ENCODE measurements at regions not wholly inside any gene's neighbourhood (a gene's known extent, or its start where the extent isn't known, plus 50 kb on each side); places are given as distances from the start of the nearest gene placed in this dataset.
A peak's percentile ranks its signal among the peaks of the same experiment; 100 is the strongest.

GRCh38 chr7:25482631-25483030 lies 254.3 kb upstream of the NPVF start:
- H3K27ac Mint-ChIP-seq: no peak overlapping the region
- no peaks in the 10 kb centered on the region for H3K36me3 Mint-ChIP-seq (ENCODE audit: low read depth)
- H3K9me3 Mint-ChIP-seq: no peaks in the 10 kb centered on the region
- H3K27me3 Mint-ChIP-seq (ENCODE audit: low read depth): no peaks in the 10 kb centered on the region
- CTCF ChIA-PET: interaction anchor here (0.6 kb wide), 1 partner anchor 399 kb away, joined by 3 read pairs; no protein-coding TSS in a partner anchor
- DNase-seq: no peak
- no peak overlapping the region for H3K4me3 Mint-ChIP-seq
- no peaks in the 10 kb centered on the region for H3K4me1 Mint-ChIP-seq (ENCODE audit: low read depth)
- intact Hi-C loops (cut with micrococcal nuclease): no loop called here

DNA sequence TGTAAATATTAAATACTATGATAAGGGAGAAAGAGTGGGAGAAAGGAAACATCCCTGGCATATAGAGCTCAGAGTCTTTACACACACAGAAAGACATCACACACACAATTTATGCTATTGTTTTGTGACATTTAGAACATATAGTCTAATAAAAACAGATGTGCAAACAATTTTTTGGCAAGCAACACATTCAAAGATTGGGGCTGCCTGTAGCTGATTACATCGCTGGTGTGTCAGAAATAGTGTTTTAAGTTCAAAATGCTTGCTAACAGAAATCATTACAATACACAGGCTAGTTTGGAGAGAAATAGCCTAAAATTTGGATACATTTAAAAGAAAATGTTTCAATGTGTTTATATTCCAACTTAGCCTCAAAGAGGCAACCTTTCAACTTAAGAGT lies 256.7 kb upstream of the NPVF start:
- Mint-ChIP-seq H3K27me3 (ENCODE audit: low read depth) (no peaks in the 10 kb centered on the region), H3K36me3 (ENCODE audit: low read depth) (no peaks in the 10 kb centered on the region), H3K4me3 (no peak overlapping the region), H3K9me3 (no peaks in the 10 kb centered on the region), H3K27ac (no peak overlapping the region), H3K4me1 (ENCODE audit: low read depth) (no peaks in the 10 kb centered on the region)
- intact Hi-C loops (cut with micrococcal nuclease): no loop called here
- CTCF ChIA-PET: interaction anchor here (1.6 kb wide), 1 partner anchor 11 kb away, joined by 5 read pairs; no protein-coding TSS in a partner anchor
- no peak for DNase-seq

- Mint-ChIP-seq H3K9me3 (no peaks in the 10 kb centered on the region), H3K27me3 (ENCODE audit: low read depth) (no peaks in the 10 kb centered on the region), H3K4me1 (ENCODE audit: low read depth) (no peaks in the 10 kb centered on the region), H3K4me3 (no peak overlapping the region), H3K36me3 (ENCODE audit: low read depth) (no peaks in the 10 kb centered on the region), H3K27ac (no peak overlapping the region)
- no peak for DNase-seq
- CTCF ChIA-PET: no interaction called here
- intact Hi-C loops (cut with micrococcal nuclease): no loop called here
These were observed 258.4 kb upstream of the NPVF start for GRCh38 chr7:25486656-25487055.

DNA sequence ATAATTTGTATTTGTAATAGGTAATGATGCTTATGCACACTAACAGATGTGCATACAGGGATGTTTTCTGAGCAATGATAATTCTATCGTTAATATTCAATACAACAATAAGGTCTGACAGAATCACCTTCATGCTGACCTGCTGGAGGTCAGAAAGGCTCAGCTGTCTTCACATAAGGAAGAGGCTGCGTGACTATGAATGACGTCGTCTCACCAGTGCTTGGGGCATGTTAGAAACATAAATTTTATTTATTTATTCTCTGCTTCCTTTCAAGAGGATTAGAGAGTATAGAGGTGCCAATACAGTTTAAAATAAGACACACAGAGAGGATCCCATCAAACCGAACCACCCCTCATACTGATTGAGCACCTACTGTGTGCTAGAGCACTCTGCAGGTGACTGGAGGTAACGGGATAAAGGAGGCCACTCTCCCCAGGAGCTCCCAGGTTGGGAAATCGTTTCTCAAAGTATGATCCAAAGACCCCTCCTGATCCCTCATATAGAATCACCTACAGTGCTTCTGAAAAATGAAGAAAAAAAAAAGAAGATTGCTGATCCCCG lies 265.6 kb upstream of the NPVF start:
- Mint-ChIP-seq H3K27me3 (ENCODE audit: low read depth) (no peaks in the 10 kb centered on the region), H3K4me1 (ENCODE audit: low read depth) (peaks cover 8% of the 10 kb centered on the region), H3K36me3 (ENCODE audit: low read depth) (no peaks in the 10 kb centered on the region), H3K27ac (no peak overlapping the region), H3K9me3 (no peaks in the 10 kb centered on the region), H3K4me3 (no peak overlapping the region)
- no peak for DNase-seq
- CTCF ChIA-PET: interaction anchor here (1.4 kb wide), 1 partner anchor 85 kb away, joined by 3 read pairs; no protein-coding TSS in a partner anchor
- intact Hi-C loops (cut with micrococcal nuclease): no loop called here

DNA sequence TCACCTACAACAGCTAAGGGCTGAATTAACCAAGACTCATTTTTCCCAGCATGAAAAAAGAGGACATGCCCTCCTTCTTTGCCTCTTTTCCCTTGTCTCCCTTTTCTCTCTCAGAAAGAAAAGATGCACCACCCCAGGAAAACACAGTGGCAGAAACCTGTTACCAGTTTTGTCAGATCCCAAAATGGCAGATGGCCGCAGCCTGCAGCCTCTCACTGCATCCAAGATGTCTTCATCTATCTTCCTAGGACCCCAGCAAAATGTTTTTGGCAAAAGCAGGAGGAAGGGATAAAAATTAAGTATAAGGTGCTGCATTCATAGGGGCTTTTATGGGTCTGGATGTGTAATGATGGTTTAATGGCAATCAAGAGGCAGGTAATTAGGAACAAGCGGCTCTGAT lies 266.6 kb upstream of the NPVF start:
- intact Hi-C loops (cut with micrococcal nuclease): loop anchor here (5.0 kb wide), 1 partner anchor 72 kb away; no protein-coding TSS in a partner anchor
- Mint-ChIP-seq H3K27ac (no peak overlapping the region), H3K9me3 (no peaks in the 10 kb centered on the region), H3K36me3 (ENCODE audit: low read depth) (no peaks in the 10 kb centered on the region), H3K4me1 (ENCODE audit: low read depth) (peaks cover 8% of the 10 kb centered on the region), H3K4me3 (no peak overlapping the region), H3K27me3 (ENCODE audit: low read depth) (no peaks in the 10 kb centered on the region)
- CTCF ChIA-PET: interaction anchor here (0.7 to 1.8 kb wide), 4 partner anchors 11 to 84 kb away, joined by 3 to 5 read pairs (median 4); no protein-coding TSS in a partner anchor
- no peak for DNase-seq

DNA sequence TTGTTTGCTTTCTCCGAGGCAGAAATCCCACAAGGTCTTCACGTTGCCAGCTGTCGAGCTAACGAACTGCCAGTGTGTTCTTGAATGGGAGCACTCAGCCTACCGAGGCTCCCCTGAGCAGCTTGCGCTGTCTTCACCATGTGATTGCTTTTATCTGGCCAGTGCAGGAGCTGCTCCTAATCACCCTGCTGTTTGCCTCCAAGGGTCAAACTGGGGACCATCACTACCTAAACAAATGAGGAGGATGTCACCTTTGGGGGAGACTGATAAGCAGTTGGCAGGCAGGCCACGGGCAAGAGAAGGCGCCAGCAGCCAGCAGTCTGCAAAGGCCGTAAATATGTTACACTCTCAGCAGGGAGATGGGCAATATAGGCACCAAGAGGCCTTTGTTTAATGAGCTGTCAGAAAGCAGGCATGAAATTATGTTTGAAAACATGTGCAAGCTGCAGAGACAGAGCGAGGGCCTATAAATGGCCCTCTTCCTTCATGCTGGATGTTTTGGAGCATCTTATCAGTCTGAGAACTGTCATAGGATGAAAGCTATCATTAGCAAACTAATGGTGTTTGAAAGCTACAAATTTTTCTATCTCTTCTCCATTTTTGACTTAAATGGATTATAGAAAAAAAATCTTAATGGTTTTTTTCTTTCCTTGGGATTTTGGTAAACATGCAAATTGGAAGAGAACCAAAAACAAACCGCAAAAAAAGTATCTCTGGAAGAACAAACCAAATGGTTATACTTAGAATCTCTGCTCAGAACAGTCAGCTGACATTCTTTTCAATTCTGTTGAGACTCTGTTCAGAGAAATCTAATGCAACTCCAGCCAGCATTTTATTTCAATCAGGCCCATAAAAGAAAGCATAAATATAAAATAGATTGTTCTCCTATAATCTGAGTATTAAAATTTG lies 267.3 kb upstream of the NPVF start:
- intact Hi-C loops (cut with micrococcal nuclease): loop anchor here (2.0 to 5.0 kb wide), 2 partner anchors 25 to 72 kb away; no protein-coding TSS in a partner anchor
- Mint-ChIP-seq H3K4me1 (ENCODE audit: low read depth) (peaks cover 8% of the 10 kb centered on the region), H3K4me3 (no peak overlapping the region), H3K27me3 (ENCODE audit: low read depth) (no peaks in the 10 kb centered on the region), H3K36me3 (ENCODE audit: low read depth) (no peaks in the 10 kb centered on the region), H3K27ac (no peak overlapping the region), H3K9me3 (no peaks in the 10 kb centered on the region)
- CTCF ChIA-PET: interaction anchor here (0.7 to 1.8 kb wide), 5 partner anchors 11 to 83 kb away, joined by 3 to 5 read pairs (median 3); no protein-coding TSS in a partner anchor
- no peak for DNase-seq

- Mint-ChIP-seq H3K4me3 (peak overlapping the region; percentile 60), H3K36me3 (ENCODE audit: low read depth) (no peaks in the 10 kb centered on the region), H3K27ac (peak overlapping the region; percentile 77), H3K27me3 (ENCODE audit: low read depth) (no peaks in the 10 kb centered on the region), H3K9me3 (no peaks in the 10 kb centered on the region), H3K4me1 (ENCODE audit: low read depth) (peaks cover 8% of the 10 kb centered on the region)
- intact Hi-C loops (cut with micrococcal nuclease): loop anchor here (2.0 to 5.0 kb wide), 2 partner anchors 24 to 71 kb away; no protein-coding TSS in a partner anchor
- CTCF ChIA-PET: interaction anchor here (0.7 to 1.8 kb wide), 2 partner anchors 12 to 294 kb away, joined by 3 to 5 read pairs; no protein-coding TSS in a partner anchor
- DNase-seq: peak; percentile 34
These were observed 268.4 kb upstream of the NPVF start for GRCh38 chr7:25496476-25497368.

DNA sequence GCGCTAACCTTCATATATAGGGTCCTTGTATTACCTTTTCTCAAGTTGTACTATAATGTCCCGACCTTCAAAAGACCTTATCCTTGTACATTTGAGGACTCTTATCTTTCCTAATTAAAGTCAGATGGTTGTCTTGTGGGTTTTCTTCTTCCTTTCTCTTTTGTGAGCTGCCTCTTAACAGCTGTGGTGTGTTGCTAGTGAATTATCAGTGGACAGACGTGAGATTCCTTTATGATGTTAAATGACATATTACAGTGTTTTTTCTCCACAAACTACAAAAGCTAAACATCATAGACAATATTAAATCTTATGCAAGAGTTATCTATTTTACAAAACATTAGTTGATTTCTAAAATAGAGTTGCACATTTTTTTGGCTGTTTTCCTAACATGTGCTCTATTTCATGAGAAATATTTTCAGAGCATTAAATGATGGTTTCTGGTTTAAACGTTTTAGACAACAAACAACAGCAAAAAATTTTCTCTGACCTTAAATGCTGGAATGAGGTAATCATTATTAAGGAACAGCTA lies 272.2 kb upstream of the NPVF start:
- H3K27me3 Mint-ChIP-seq (ENCODE audit: low read depth): no peaks in the 10 kb centered on the region
- H3K4me3 Mint-ChIP-seq: no peak overlapping the region
- H3K9me3 Mint-ChIP-seq: no peaks in the 10 kb centered on the region
- H3K36me3 Mint-ChIP-seq (ENCODE audit: low read depth): no peaks in the 10 kb centered on the region
- intact Hi-C loops (cut with micrococcal nuclease): no loop called here
- CTCF ChIA-PET: no interaction called here
- DNase-seq: no peak
- H3K27ac Mint-ChIP-seq: no peak overlapping the region
- peaks cover 8% of the 10 kb centered on the region for H3K4me1 Mint-ChIP-seq (ENCODE audit: low read depth)

GRCh38 chr7:25503306-25503705 lies 275.0 kb upstream of the NPVF start:
- Mint-ChIP-seq H3K4me1 (ENCODE audit: low read depth) (no peaks in the 10 kb centered on the region), H3K27ac (no peak overlapping the region), H3K9me3 (no peaks in the 10 kb centered on the region), H3K36me3 (ENCODE audit: low read depth) (no peaks in the 10 kb centered on the region), H3K27me3 (ENCODE audit: low read depth) (no peaks in the 10 kb centered on the region), H3K4me3 (no peak overlapping the region)
- CTCF ChIA-PET: no interaction called here
- DNase-seq: no peak
- intact Hi-C loops (cut with micrococcal nuclease): no loop called here

DNA sequence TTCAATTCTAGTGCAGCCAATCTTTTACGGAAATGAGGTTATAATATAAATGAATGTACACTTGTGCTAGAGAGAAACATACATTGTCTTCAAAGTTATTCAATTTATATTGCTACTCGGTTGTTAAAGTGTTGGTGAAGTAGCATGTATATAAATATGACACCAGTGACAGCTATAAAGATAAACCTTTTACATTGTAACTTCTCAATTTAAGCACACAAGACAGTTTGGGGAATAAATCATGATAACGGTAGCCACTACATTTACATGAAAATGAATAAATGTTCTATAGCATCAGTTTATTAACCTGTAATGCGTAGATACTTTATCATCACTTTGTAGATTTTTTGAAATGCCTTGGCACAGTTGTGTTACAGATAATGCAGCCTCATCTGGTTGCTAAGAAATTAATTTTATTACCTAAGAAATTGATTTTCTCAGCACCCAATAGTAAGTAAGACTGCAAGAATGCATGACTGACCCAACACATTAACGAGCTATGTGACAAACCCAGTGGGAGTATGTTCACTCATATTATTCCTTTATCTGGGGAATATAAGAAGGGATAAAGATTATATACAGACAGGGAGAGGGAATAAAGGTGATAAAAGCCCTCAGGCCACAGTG lies 283.9 kb upstream of the NPVF start:
- H3K27ac Mint-ChIP-seq: no peak overlapping the region
- CTCF ChIA-PET: interaction anchor here (0.7 kb wide), 1 partner anchor 153 kb away, joined by 3 read pairs; no protein-coding TSS in a partner anchor
- intact Hi-C loops (cut with micrococcal nuclease): no loop called here
- peaks cover 5% of the 10 kb centered on the region for H3K9me3 Mint-ChIP-seq
- peaks cover 5% of the 10 kb centered on the region for H3K4me1 Mint-ChIP-seq (ENCODE audit: low read depth)
- no peaks in the 10 kb centered on the region for H3K27me3 Mint-ChIP-seq (ENCODE audit: low read depth)
- no peak for DNase-seq
- no peaks in the 10 kb centered on the region for H3K36me3 Mint-ChIP-seq (ENCODE audit: low read depth)
- H3K4me3 Mint-ChIP-seq: no peak overlapping the region

DNA sequence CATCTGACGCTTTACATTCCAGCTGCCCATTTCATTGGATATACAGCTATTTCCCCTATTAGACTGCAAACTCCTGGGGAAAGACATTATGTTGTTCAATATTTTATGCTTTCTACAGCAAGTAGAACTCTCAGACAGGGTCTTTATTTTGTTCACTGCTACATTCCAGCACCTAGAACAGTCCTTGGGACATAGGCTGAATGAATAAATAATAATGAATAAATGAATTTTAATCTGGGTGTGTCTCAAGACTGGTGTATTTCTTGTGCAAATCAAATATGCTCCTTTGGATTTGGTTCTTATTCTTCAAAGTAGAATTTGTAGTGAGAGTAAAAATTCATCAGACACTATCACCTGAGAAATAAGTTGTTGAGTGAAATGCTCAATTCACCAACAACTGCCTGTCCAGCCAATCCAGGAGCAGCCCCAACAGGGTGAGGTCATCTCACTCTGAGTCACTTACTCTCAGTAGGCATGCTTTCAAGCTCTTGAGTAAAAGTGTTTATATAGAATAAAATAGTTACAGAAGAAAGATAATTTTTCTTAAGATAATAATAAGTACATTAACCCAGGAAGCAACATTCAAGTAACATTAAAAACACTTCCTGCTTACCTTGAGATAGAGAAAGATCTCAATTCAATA lies 287.5 kb upstream of the NPVF start:
- intact Hi-C loops (cut with micrococcal nuclease): no loop called here
- H3K4me1 Mint-ChIP-seq (ENCODE audit: low read depth): peaks cover 19% of the 10 kb centered on the region
- H3K27me3 Mint-ChIP-seq (ENCODE audit: low read depth): no peaks in the 10 kb centered on the region
- H3K4me3 Mint-ChIP-seq: no peak overlapping the region
- no peaks in the 10 kb centered on the region for H3K9me3 Mint-ChIP-seq
- no peak overlapping the region for H3K27ac Mint-ChIP-seq
- no peaks in the 10 kb centered on the region for H3K36me3 Mint-ChIP-seq (ENCODE audit: low read depth)
- DNase-seq: peak; percentile 49
- CTCF ChIA-PET: interaction anchor here (1.1 kb wide), 1 partner anchor 38 kb away, joined by 3 read pairs; no protein-coding TSS in a partner anchor

All from activated naive CD4-positive, alpha-beta T cell treated with anti-CD3 and anti-CD28 coated beads for 36 hours (primary cell).